BLaER1 (cell line): ENCODE measurements at regions not wholly inside any gene's neighbourhood (a gene's known extent, or its start where the extent isn't known, plus 50 kb on each side); places are given as distances from the start of the nearest gene placed in this dataset.
A peak's percentile ranks its signal among the peaks of the same experiment; 100 is the strongest.

ENCODE experiments used
- H3K27ac ChIP-seq: shearing (Covaris generic); formaldehyde crosslinking; 2 replicates; pipeline ENCODE4 v1.8.1; 2022
- H3K27me3 ChIP-seq: shearing (Covaris generic); formaldehyde crosslinking; 2 replicates; pipeline ENCODE4 v1.8.1; 2022
- H3K36me3 ChIP-seq: shearing (Covaris generic); formaldehyde crosslinking; 2 replicates; pipeline ENCODE4 v1.8.1; 2022
- H3K4me1 ChIP-seq: shearing (Covaris generic); formaldehyde crosslinking; 2 replicates; pipeline ENCODE4 v1.8.1; 2022
- H3K4me2 ChIP-seq: shearing (Covaris generic); formaldehyde crosslinking; 2 replicates; pipeline ENCODE4 v1.8.1; 2022
- H3K4me3 ChIP-seq: shearing (Covaris generic); formaldehyde crosslinking; 2 replicates; pipeline ENCODE4 v1.8.1; 2022
- H3K9ac ChIP-seq: shearing (Covaris generic); formaldehyde crosslinking; 2 replicates; pipeline ENCODE4 v1.8.1; 2022
- H3K9me3 ChIP-seq: shearing (Covaris generic); formaldehyde crosslinking; 2 replicates; pipeline ENCODE4 v1.8.1; 2022
- H4K20me1 ChIP-seq: shearing (Covaris generic); formaldehyde crosslinking; 2 replicates; pipeline ENCODE4 v1.8.1; 2022
- Cebpa-rat ChIP-seq: shearing (Covaris generic); IDR thresholded peaks from 2 replicates; pipeline ENCODE4 v1.8.1; 2022

GRCh38 chr16:85317704-85318103, 205.4 kb upstream of the CIBAR2 start:
- Histone ChIP-seq H3K27me3 (no peaks in the 10 kb centered on the region), H3K9me3 (no peaks in the 10 kb centered on the region), H3K36me3 (no peaks in the 10 kb centered on the region), H4K20me1 (no peaks in the 10 kb centered on the region), H3K4me3 (no peak overlapping the region), H3K4me1 (peaks cover 99% of the 10 kb centered on the region), H3K4me2 (peak overlapping the region; percentile 98), H3K9ac (peak overlapping the region; percentile 24; the same call in 1 of the 2 replicates), H3K27ac (0 out of 2 replicates have a peak overlapping the region, but pooled peaks have one; percentile 54)
- TF ChIP-seq Cebpa-rat, result no peak

GRCh38 chr16:85319208-85319983, 207.1 kb upstream of the CIBAR2 start:
- peaks cover 94% of the 10 kb centered on the region for H3K4me1 ChIP-seq
- H4K20me1 ChIP-seq, result no peaks in the 10 kb centered on the region
- no peaks in the 10 kb centered on the region for H3K27me3 ChIP-seq
- TF ChIP-seq Cebpa-rat, result no peak
- H3K4me3 ChIP-seq, result no peak overlapping the region
- H3K9me3 ChIP-seq, result peaks cover 4% of the 10 kb centered on the region; the same call in 1 of the 2 replicates
- H3K9ac ChIP-seq, result no peak overlapping the region
- H3K4me2 ChIP-seq, result no peak overlapping the region
- H3K36me3 ChIP-seq, result no peaks in the 10 kb centered on the region
- H3K27ac ChIP-seq, result no peak overlapping the region

- Histone ChIP-seq H3K4me1 (peaks cover 88% of the 10 kb centered on the region), H3K9ac (peak overlapping the region; percentile 26; the same call in 1 of the 2 replicates), H4K20me1 (no peaks in the 10 kb centered on the region), H3K27me3 (no peaks in the 10 kb centered on the region), H3K27ac (0 out of 2 replicates have a peak overlapping the region, but pooled peaks have one; percentile 43), H3K36me3 (no peaks in the 10 kb centered on the region), H3K4me2 (no peak overlapping the region), H3K4me3 (no peak overlapping the region), H3K9me3 (peaks cover 4% of the 10 kb centered on the region; the same call in 1 of the 2 replicates)
- no peak for TF ChIP-seq Cebpa-rat
Measured at GRCh38 chr16:85319984-85320440, 207.7 kb upstream of the CIBAR2 start.

GRCh38 chr16:85320677-85321385, 208.6 kb upstream of the CIBAR2 start:
- H3K27me3 ChIP-seq, result no peaks in the 10 kb centered on the region
- no peak for TF ChIP-seq Cebpa-rat

GRCh38 chr16:85321509-85322271, 209.4 kb upstream of the CIBAR2 start:
- Histone ChIP-seq H3K9me3 (peaks cover 4% of the 10 kb centered on the region; the same call in 1 of the 2 replicates), H3K27ac (peak overlapping the region; percentile 80), H3K27me3 (no peaks in the 10 kb centered on the region), H3K4me1 (peaks cover 80% of the 10 kb centered on the region), H3K36me3 (no peaks in the 10 kb centered on the region), H3K4me3 (no peak overlapping the region), H4K20me1 (no peaks in the 10 kb centered on the region), H3K9ac (peak overlapping the region; percentile 65), H3K4me2 (peak overlapping the region; percentile 90)
- no peak for TF ChIP-seq Cebpa-rat

More at GRCh38 chr16:85320677-85321385, 208.6 kb upstream of the CIBAR2 start:
- Histone ChIP-seq H3K4me3 (no peak overlapping the region), H3K9ac (peak overlapping the region; percentile 65; the same call in 1 of the 2 replicates), H3K4me1 (peaks cover 80% of the 10 kb centered on the region), H3K27ac (peak overlapping the region; percentile 80), H3K9me3 (peaks cover 4% of the 10 kb centered on the region; the same call in 1 of the 2 replicates), H4K20me1 (no peaks in the 10 kb centered on the region), H3K36me3 (no peaks in the 10 kb centered on the region), H3K4me2 (peak overlapping the region; percentile 90)

- H3K9ac ChIP-seq, result 0 out of 2 replicates have a peak overlapping the region, but pooled peaks have one; percentile 34
Measured at GRCh38 chr16:85323230-85323960, 211.1 kb upstream of the CIBAR2 start.

GRCh38 chr16:85323961-85324253, 211.6 kb upstream of the CIBAR2 start:
- peaks cover 80% of the 10 kb centered on the region for H3K4me1 ChIP-seq
- TF ChIP-seq Cebpa-rat, result no peak
- H4K20me1 ChIP-seq, result no peaks in the 10 kb centered on the region
- H3K27ac ChIP-seq, result peak overlapping the region; percentile 60
- no peak overlapping the region for H3K9ac ChIP-seq
- H3K4me3 ChIP-seq, result no peak overlapping the region
- no peaks in the 10 kb centered on the region for H3K36me3 ChIP-seq
- peak overlapping the region; percentile 90; the same call in 1 of the 2 replicates for H3K4me2 ChIP-seq
- no peaks in the 10 kb centered on the region for H3K27me3 ChIP-seq
- peaks cover 4% of the 10 kb centered on the region; the same call in 1 of the 2 replicates for H3K9me3 ChIP-seq

More at GRCh38 chr16:85323230-85323960, 211.1 kb upstream of the CIBAR2 start:
- Histone ChIP-seq H3K27me3 (no peaks in the 10 kb centered on the region), H3K4me2 (peak overlapping the region; percentile 90), H3K27ac (peak overlapping the region; percentile 60), H3K4me3 (no peak overlapping the region), H3K4me1 (peaks cover 80% of the 10 kb centered on the region), H3K9me3 (peaks cover 4% of the 10 kb centered on the region; the same call in 1 of the 2 replicates), H3K36me3 (no peaks in the 10 kb centered on the region), H4K20me1 (no peaks in the 10 kb centered on the region)
- no peak for TF ChIP-seq Cebpa-rat

- no peak for TF ChIP-seq Cebpa-rat
- Histone ChIP-seq H3K36me3 (no peaks in the 10 kb centered on the region), H3K27ac (0 out of 2 replicates have a peak overlapping the region, but pooled peaks have one; percentile 30), H3K4me3 (no peak overlapping the region), H3K9me3 (peaks cover 4% of the 10 kb centered on the region; the same call in 1 of the 2 replicates), H3K27me3 (no peaks in the 10 kb centered on the region), H3K9ac (no peak overlapping the region), H3K4me2 (no peak overlapping the region), H4K20me1 (no peaks in the 10 kb centered on the region), H3K4me1 (peaks cover 80% of the 10 kb centered on the region)
Measured at GRCh38 chr16:85324488-85324887, 212.2 kb upstream of the CIBAR2 start.
